Liver (tissue), 3 donors: ENCODE measurements at regions not wholly inside any gene's neighbourhood (a gene's known extent, or its start where the extent isn't known, plus 50 kb on each side); places are given as distances from the start of the nearest gene placed in this dataset.

Experiments
- ATF3 ChIP-seq: IDR thresholded peaks from 2 replicates; pipeline ENCODE4 v1.6.1; 2016; ENCODE audit warnings: antibody characterized with exemption
- CTCF ChIP-seq: fragments of 150-350 bp; IDR thresholded peaks from 2 replicates; pipeline ENCODE4 v1.5.1; 2017; ENCODE audit warnings: improper control_type of control experiment, low read depth, low read length; ENCODE audit not compliant: missing input control
- EGR1 ChIP-seq, 2 donors: IDR thresholded peaks; 2 replicates each; pipeline ENCODE4 v1.6.1; 2016 to 2018; ENCODE audit warnings: antibody characterized with exemption in 2 of 2, low read depth in 2 of 2
- JUND ChIP-seq, 2 donors: IDR thresholded peaks; 2 replicates each; pipeline ENCODE4 v1.6.1; 2016; ENCODE audit warnings: antibody characterized with exemption in 2 of 2
- MAX ChIP-seq: IDR thresholded peaks from 2 replicates; pipeline ENCODE4 v1.6.1; 2016; ENCODE audit warnings: antibody characterized with exemption
- REST ChIP-seq: IDR thresholded peaks from 2 replicates; pipeline ENCODE4 v1.6.1; 2016; ENCODE audit warnings: antibody characterized with exemption, mild to moderate bottlenecking
- RXRA ChIP-seq, 2 donors: IDR thresholded peaks; 2 replicates each; pipeline ENCODE4 v1.6.1; 2017 to 2018; ENCODE audit warnings: antibody characterized with exemption in 2 of 2, mild to moderate bottlenecking in 1 of 2
- SP1 ChIP-seq: IDR thresholded peaks from 2 replicates; pipeline ENCODE4 v1.6.1; 2018; ENCODE audit warnings: antibody characterized with exemption, mild to moderate bottlenecking
- TAF1 ChIP-seq: conservative IDR thresholded peaks from 2 replicates; pipeline ENCODE4 v1.6.1; 2016; ENCODE audit warnings: antibody characterized with exemption, mild to moderate bottlenecking
- YY1 ChIP-seq: IDR thresholded peaks from 2 replicates; pipeline ENCODE4 v1.6.1; 2016; ENCODE audit warnings: antibody characterized with exemption, mild to moderate bottlenecking
- donor health status: healthy.
- donor health status: healthy.

- TF ChIP-seq MAX (no peak), CTCF (no peak), SP1 (no peak), TAF1 (no peak), REST (no peak), YY1 (no peak), RXRA (IDR thresholded peaks at IDR 0.05) (no peak), JUND (IDR thresholded peaks at IDR 0.05) (no peak), ATF3 (no peak), EGR1 (IDR thresholded peaks at IDR 0.05; ENCODE audit: low read depth in 2 of 2) (no peak)
Observed at GRCh38 chr2:144570566-144570965, 50.6 kb upstream of the ZEB2 start.
